ENCODE measurements at regions not wholly inside any gene's neighbourhood (a gene's known extent, or its start where the extent isn't known, plus 50 kb on each side); places are given as distances from the start of the nearest gene placed in this dataset.

DNA sequence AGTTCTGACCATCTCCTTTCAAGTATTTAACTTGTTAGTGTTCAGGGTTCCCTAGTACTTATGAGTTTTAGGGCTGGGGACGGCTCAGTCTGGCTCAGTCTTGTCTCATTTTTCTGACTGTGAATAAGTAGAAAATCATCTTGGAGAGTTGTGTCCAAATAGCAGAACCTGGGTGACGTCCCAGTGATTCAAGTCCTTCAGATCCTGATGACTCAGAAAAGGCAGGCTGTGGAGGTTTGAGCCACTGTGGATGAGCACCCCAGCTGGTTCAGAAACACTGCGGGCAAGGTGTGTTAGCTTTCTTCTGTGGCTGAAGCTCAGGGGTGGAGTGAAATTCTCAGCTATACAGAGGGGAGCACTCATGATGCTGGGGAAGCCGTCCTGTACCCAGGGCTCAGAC, 154.4 kb upstream of the NPY start:
- no peaks in the 10 kb centered on the region for H3K36me3 Mint-ChIP-seq (ENCODE audit: low read depth)
- H3K27ac Mint-ChIP-seq: no peak overlapping the region
- H3K4me3 Mint-ChIP-seq: no peak overlapping the region
- TF ChIP-seq CTCF (IDR thresholded peaks at IDR 0.05; ENCODE audit: unreplicated experiment in 3 of 3): no peak
- no peaks in the 10 kb centered on the region for H3K9me3 Mint-ChIP-seq
- H3K4me1 Mint-ChIP-seq: no peaks in the 10 kb centered on the region
- H3K27me3 Mint-ChIP-seq (ENCODE audit: low read depth): peaks cover 3% of the 10 kb centered on the region

DNA sequence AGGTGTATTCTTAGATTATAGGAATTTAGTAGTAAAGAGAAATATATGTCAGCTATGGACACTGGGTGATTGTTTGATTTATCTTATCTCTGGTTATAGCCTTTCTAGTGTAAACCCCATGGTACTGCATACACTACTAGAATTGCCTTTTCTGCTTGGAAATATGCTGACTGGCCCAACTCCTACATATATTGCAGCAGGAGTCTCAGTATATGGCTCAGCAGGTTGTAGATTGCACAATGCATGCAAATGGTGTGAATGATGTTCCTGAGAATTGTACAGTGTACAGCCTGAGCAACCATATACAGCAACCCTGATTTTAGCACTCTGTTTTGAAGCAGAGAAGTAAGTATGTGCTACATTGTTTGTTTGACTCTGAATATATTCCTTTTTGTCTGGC, 153.4 kb upstream of the NPY start:
- Mint-ChIP-seq H3K36me3 (ENCODE audit: low read depth) (no peaks in the 10 kb centered on the region), H3K4me1 (no peaks in the 10 kb centered on the region), H3K9me3 (no peaks in the 10 kb centered on the region), H3K27me3 (ENCODE audit: low read depth) (peaks cover 3% of the 10 kb centered on the region), H3K27ac (no peak overlapping the region), H3K4me3 (no peak overlapping the region)
- no peak for TF ChIP-seq CTCF (IDR thresholded peaks at IDR 0.05; ENCODE audit: unreplicated experiment in 3 of 3)

GRCh38 chr7:24133691-24134090, 150.3 kb upstream of the NPY start:
- peaks cover 6% of the 10 kb centered on the region for H3K4me1 Mint-ChIP-seq
- H3K9me3 Mint-ChIP-seq: no peaks in the 10 kb centered on the region
- no peaks in the 10 kb centered on the region for H3K27me3 Mint-ChIP-seq (ENCODE audit: low read depth)
- H3K27ac Mint-ChIP-seq: no peak overlapping the region
- no peaks in the 10 kb centered on the region for H3K36me3 Mint-ChIP-seq (ENCODE audit: low read depth)
- TF ChIP-seq CTCF (IDR thresholded peaks at IDR 0.05; ENCODE audit: unreplicated experiment in 3 of 3): no peak
- H3K4me3 Mint-ChIP-seq: no peak overlapping the region

DNA sequence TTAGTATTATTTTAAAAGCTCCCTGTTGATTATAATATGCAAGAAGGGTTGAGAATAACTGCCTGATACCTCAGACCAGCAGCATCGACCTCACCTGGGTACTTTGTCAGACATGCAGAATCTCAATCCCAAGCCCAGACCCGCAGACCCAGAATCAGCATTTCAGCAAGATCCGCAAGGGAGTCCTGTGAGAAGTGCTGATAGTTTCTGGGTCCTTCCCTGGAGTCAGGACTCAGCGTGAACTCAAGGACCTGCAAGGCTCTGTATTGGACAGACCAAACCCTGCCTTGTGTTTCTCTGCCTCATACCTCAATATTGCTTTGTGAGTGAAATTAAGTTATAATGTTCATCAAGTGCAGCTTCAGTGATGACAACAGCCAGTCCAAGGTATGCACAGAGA, 149.5 kb upstream of the NPY start:
- H3K4me3 Mint-ChIP-seq: no peak overlapping the region
- H3K36me3 Mint-ChIP-seq (ENCODE audit: low read depth): no peaks in the 10 kb centered on the region
- no peak for TF ChIP-seq CTCF (IDR thresholded peaks at IDR 0.05; ENCODE audit: unreplicated experiment in 3 of 3)
- H3K9me3 Mint-ChIP-seq: no peaks in the 10 kb centered on the region
- H3K27me3 Mint-ChIP-seq (ENCODE audit: low read depth): no peaks in the 10 kb centered on the region
- H3K27ac Mint-ChIP-seq: no peak overlapping the region
- peaks cover 6% of the 10 kb centered on the region for H3K4me1 Mint-ChIP-seq

GRCh38 chr7:24135003-24135817, 148.8 kb upstream of the NPY start:
- no peaks in the 10 kb centered on the region for H3K27me3 Mint-ChIP-seq (ENCODE audit: low read depth)
- no peak for TF ChIP-seq CTCF (IDR thresholded peaks at IDR 0.05; ENCODE audit: unreplicated experiment in 3 of 3)
- peaks cover 11% of the 10 kb centered on the region for H3K4me1 Mint-ChIP-seq
- H3K27ac Mint-ChIP-seq: no peak overlapping the region
- H3K36me3 Mint-ChIP-seq (ENCODE audit: low read depth): no peaks in the 10 kb centered on the region
- no peak overlapping the region for H3K4me3 Mint-ChIP-seq
- H3K9me3 Mint-ChIP-seq: no peaks in the 10 kb centered on the region

GRCh38 chr7:24137338-24137737, 146.7 kb upstream of the NPY start:
- Mint-ChIP-seq H3K9me3 (no peaks in the 10 kb centered on the region), H3K27me3 (ENCODE audit: low read depth) (peaks cover 5% of the 10 kb centered on the region)

More at GRCh38 chr7:24137338-24137737, 146.7 kb upstream of the NPY start:
- no peak overlapping the region for H3K4me3 Mint-ChIP-seq
- TF ChIP-seq CTCF (IDR thresholded peaks at IDR 0.05; ENCODE audit: unreplicated experiment in 3 of 3): no peak
- peaks cover 24% of the 10 kb centered on the region for H3K4me1 Mint-ChIP-seq
- no peak overlapping the region for H3K27ac Mint-ChIP-seq
- H3K36me3 Mint-ChIP-seq (ENCODE audit: low read depth): no peaks in the 10 kb centered on the region
